GM19351 (cell line): ENCODE measurements at regions not wholly inside any gene's neighbourhood (a gene's known extent, or its start where the extent isn't known, plus 50 kb on each side); places are given as distances from the start of the nearest gene placed in this dataset.

Experiments
- ATAC-seq: cut with Tn5 transposase; IDR thresholded peaks from one replicate; pipeline ENCODE4 v1.9.1; 2021; ENCODE audit warnings: mild to moderate bottlenecking, moderate library complexity; ENCODE audit not compliant: unreplicated experiment

- no peak for ATAC-seq
Measured at GRCh38 chr2:16336916-16337315, 328.7 kb downstream of the CYRIA start.

GRCh38 chr2:16336491-16336890 is 329.1 kb downstream of the CYRIA start:
- no peak for ATAC-seq

- ATAC-seq, result no peak
Measured at GRCh38 chr2:16335947-16336346, 329.7 kb downstream of the CYRIA start.

GRCh38 chr2:16335604-16335930 is 330.1 kb downstream of the CYRIA start:
- no peak for ATAC-seq

GRCh38 chr2:16334886-16335603 is 330.6 kb downstream of the CYRIA start:
- ATAC-seq, result no peak

- ATAC-seq, result no peak
Measured at GRCh38 chr2:16334366-16334765, 331.3 kb downstream of the CYRIA start.

GRCh38 chr2:16333681-16334080 is 332.0 kb downstream of the CYRIA start:
- ATAC-seq, result no peak

GRCh38 chr2:16332681-16333557 is 332.7 kb downstream of the CYRIA start:
- ATAC-seq, result no peak

GRCh38 chr2:16331772-16332171 is 333.9 kb downstream of the CYRIA start:
- ATAC-seq, result no peak

- ATAC-seq, result no peak
Measured at GRCh38 chr2:16330982-16331381, 334.7 kb downstream of the CYRIA start.

- no peak for ATAC-seq
Measured at GRCh38 chr2:16330571-16330970, 335.1 kb downstream of the CYRIA start.

- no peak for ATAC-seq
Measured at GRCh38 chr2:16330012-16330411, 335.6 kb downstream of the CYRIA start.

- no peak for ATAC-seq
Measured at GRCh38 chr2:16329421-16329820, 336.2 kb downstream of the CYRIA start.

- ATAC-seq, result no peak
Measured at GRCh38 chr2:16328521-16329190, 337.0 kb downstream of the CYRIA start.

GRCh38 chr2:16327326-16327725 is 338.3 kb downstream of the CYRIA start:
- ATAC-seq, result no peak

GRCh38 chr2:16326711-16327300 is 338.8 kb downstream of the CYRIA start:
- no peak for ATAC-seq

GRCh38 chr2:16325976-16326510 is 339.6 kb downstream of the CYRIA start:
- ATAC-seq, result no peak

- ATAC-seq, result no peak
Measured at GRCh38 chr2:16325016-16325975, 340.3 kb downstream of the CYRIA start.

GRCh38 chr2:16324544-16324937 is 341.1 kb downstream of the CYRIA start:
- ATAC-seq, result no peak
